T-helper 1 cell treated with Interleukin-12 subunit alpha and Interleukin-12 subunit beta and Interleukin-4 antibody, amounts not matched to agents 30 μg/mL and 1 μg/mL, for 36 hours (primary cell): ENCODE measurements at regions not wholly inside any gene's neighbourhood (a gene's known extent, or its start where the extent isn't known, plus 50 kb on each side); places are given as distances from the start of the nearest gene placed in this dataset.
"Not testable (repeated sequence)": the region's sequence is repeated elsewhere in the genome, so short reads cannot be mapped to it uniquely, and the experiment has no call there.

ENCODE experiments used
- H3K27ac Mint-ChIP-seq: one replicate; pipeline ENCODE4 v1.8.0; 2021; ENCODE audit warnings: mild to moderate bottlenecking, mixed read lengths
- H3K27me3 Mint-ChIP-seq: one replicate; pipeline ENCODE4 v1.8.0; 2021; ENCODE audit warnings: low read depth, mixed read lengths
- H3K36me3 Mint-ChIP-seq: one replicate; pipeline ENCODE4 v1.8.0; 2021; ENCODE audit warnings: low read depth, mixed read lengths
- H3K4me1 Mint-ChIP-seq: one replicate; pipeline ENCODE4 v1.8.0; 2021; ENCODE audit warnings: low read depth, mixed read lengths
- H3K4me3 Mint-ChIP-seq: one replicate; pipeline ENCODE4 v1.8.0; 2021; ENCODE audit warnings: mild to moderate bottlenecking, moderate library complexity, mixed read lengths
- H3K9me3 Mint-ChIP-seq: one replicate; pipeline ENCODE4 v1.8.0; 2021; ENCODE audit warnings: mixed read lengths

- no peaks in the 10 kb centered on the region for H3K4me1 Mint-ChIP-seq
- no peak overlapping the region for H3K4me3 Mint-ChIP-seq
- no peaks in the 10 kb centered on the region for H3K36me3 Mint-ChIP-seq
- no peak overlapping the region for H3K27ac Mint-ChIP-seq
- peaks cover 3% of the 10 kb centered on the region for H3K27me3 Mint-ChIP-seq
- H3K9me3 Mint-ChIP-seq, result no peaks in the 10 kb centered on the region
Measured at GRCh38 chr5:108546939-108547338, 165.0 kb upstream of the FBXL17 start.

DNA sequence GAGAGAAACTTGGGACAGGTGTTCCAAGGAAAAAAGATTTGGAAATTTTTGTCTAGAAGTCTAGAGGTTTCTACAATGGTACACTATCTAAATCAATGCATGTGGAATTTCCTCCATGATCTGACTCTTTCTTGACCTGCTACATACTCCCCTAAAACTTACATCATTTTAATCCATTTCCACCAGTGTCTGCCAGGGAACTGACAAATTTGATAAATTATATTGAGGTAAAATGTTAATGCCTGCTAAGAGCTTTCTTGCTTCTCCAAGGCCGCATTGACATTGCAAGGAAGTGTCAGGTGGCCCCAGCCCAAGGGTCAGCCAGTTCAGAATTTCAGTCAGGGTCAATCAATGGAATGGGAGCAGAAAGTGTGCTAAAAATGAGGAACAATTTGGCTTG, 163.4 kb upstream of the FBXL17 start:
- no peak overlapping the region for H3K4me3 Mint-ChIP-seq
- no peak overlapping the region for H3K27ac Mint-ChIP-seq
- peaks cover 3% of the 10 kb centered on the region for H3K27me3 Mint-ChIP-seq
- H3K36me3 Mint-ChIP-seq, result no peaks in the 10 kb centered on the region
- H3K4me1 Mint-ChIP-seq, result no peaks in the 10 kb centered on the region
- H3K9me3 Mint-ChIP-seq, result no peaks in the 10 kb centered on the region

DNA sequence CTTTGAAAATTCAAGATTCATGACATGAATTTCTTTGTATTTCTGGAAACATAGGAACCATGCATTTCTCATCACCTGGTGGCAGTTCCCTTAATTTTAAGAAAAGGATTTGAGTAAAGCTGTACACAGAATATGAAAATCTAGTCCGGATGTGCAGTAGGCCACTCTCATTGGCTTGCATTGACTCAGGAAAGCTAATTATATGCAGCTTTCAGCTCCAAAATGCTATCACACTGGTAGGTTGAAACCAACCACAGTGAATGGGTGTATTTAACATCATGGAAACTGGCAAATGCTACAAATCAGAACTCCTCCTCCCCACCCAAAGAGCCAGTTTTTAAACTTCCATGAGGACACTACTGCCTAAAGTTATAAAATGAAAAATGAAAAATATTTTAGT, 161.6 kb upstream of the FBXL17 start:
- H3K27me3 Mint-ChIP-seq, result peaks cover 7% of the 10 kb centered on the region
- H3K4me3 Mint-ChIP-seq, result no peak overlapping the region
- H3K27ac Mint-ChIP-seq, result no peak overlapping the region
- no peaks in the 10 kb centered on the region for H3K36me3 Mint-ChIP-seq
- no peaks in the 10 kb centered on the region for H3K4me1 Mint-ChIP-seq
- H3K9me3 Mint-ChIP-seq, result no peaks in the 10 kb centered on the region

DNA sequence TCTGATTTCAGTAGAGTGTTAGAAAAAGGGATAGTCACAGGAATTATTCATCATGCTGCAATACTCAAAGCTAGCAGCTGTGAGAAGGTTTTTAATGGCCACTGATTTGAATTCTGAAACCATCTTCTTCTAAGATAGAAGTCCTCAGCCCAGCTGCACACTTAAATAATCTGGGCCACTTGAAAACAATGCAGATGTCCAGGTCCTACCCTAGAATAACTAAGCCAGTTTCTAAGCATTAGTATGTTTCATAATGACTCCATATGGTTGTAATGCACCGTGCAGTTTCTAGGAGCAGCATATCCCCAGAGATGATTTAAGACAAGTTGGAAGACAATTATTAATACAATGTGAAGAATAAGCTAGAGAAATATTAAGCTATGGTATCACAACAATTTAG, 159.9 kb upstream of the FBXL17 start:
- Mint-ChIP-seq H3K27ac (no peak overlapping the region), H3K36me3 (no peaks in the 10 kb centered on the region), H3K4me3 (no peak overlapping the region), H3K9me3 (no peaks in the 10 kb centered on the region), H3K27me3 (peaks cover 7% of the 10 kb centered on the region), H3K4me1 (no peaks in the 10 kb centered on the region)

- Mint-ChIP-seq H3K4me1 (no peaks in the 10 kb centered on the region), H3K27me3 (peaks cover 4% of the 10 kb centered on the region), H3K27ac (no peak overlapping the region), H3K36me3 (no peaks in the 10 kb centered on the region), H3K9me3 (no peaks in the 10 kb centered on the region), H3K4me3 (no peak overlapping the region)
Measured at GRCh38 chr5:108536321-108536720, 154.4 kb upstream of the FBXL17 start.

DNA sequence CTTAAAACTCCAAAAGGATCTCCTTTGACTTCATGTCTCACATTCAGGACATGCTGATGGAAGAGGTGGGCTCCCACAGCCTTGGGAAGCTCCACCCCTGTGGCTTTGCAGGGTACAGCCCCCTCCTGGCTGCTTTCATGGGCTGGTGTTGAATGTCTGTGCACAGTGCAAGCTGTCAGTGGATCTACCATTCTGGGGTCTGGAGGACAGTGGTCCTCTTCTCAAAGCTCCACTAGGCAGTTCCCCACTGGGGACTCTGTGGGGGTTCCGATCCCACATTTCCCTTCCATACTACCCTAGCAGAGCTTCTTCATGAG, 150.2 kb upstream of the FBXL17 start:
- not testable (repeated sequence) for H3K27me3 Mint-ChIP-seq, H3K4me3 Mint-ChIP-seq, H3K9me3 Mint-ChIP-seq, H3K4me1 Mint-ChIP-seq, H3K27ac Mint-ChIP-seq, H3K36me3 Mint-ChIP-seq

GRCh38 chr5:108531367-108532128, 149.7 kb upstream of the FBXL17 start:
- Mint-ChIP-seq H3K9me3 (peaks cover 1% of the 10 kb centered on the region), H3K36me3 (no peaks in the 10 kb centered on the region), H3K27me3 (no peaks in the 10 kb centered on the region), H3K27ac (no peak overlapping the region), H3K4me3 (no peak overlapping the region), H3K4me1 (no peaks in the 10 kb centered on the region)

GRCh38 chr5:108530706-108531105, 148.8 kb upstream of the FBXL17 start:
- no peak overlapping the region for H3K4me3 Mint-ChIP-seq
- H3K27me3 Mint-ChIP-seq, result no peaks in the 10 kb centered on the region
- H3K9me3 Mint-ChIP-seq, result peaks cover 6% of the 10 kb centered on the region
- no peak overlapping the region for H3K27ac Mint-ChIP-seq
- H3K36me3 Mint-ChIP-seq, result no peaks in the 10 kb centered on the region
- no peaks in the 10 kb centered on the region for H3K4me1 Mint-ChIP-seq

DNA sequence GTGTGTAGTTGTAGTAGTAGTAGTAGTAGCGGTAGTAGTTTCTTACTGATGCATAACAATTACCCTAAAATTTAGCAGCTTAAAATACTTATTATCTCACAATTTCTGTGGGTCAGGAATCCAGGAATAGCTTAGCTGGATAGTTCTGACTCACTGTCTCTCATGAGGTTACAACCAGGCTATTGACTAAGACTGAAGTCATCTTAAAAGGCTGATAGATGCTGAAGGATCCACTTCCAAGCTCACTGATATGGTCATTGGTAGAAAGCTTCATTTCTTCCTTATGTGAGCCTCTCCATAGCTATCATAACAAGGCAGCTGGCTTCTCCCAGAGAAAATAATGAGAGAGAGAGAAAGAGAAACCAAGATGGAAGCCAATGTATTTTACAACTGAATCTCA, 147.5 kb upstream of the FBXL17 start:
- Mint-ChIP-seq H3K36me3 (no peaks in the 10 kb centered on the region), H3K4me3 (no peak overlapping the region), H3K9me3 (peaks cover 6% of the 10 kb centered on the region), H3K4me1 (no peaks in the 10 kb centered on the region), H3K27ac (no peak overlapping the region), H3K27me3 (no peaks in the 10 kb centered on the region)

DNA sequence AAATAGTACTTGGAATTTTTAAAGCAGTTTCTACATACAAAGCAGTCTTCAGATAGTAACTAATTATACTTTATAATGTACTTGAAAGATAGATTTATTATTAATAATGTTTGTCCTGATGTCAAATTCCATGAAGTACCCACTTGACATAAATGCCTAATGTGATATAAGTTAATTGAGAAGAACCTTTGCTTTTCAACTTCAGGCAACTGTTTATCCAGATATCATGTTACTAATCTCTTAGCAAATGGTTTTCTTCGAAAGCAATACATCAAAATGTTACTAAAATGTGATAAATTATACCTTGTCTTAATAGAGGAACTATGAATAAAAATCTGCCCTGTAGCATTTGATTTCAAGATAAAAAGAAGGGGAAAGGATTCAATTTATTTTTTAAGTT, 146.8 kb upstream of the FBXL17 start:
- Mint-ChIP-seq H3K36me3 (no peaks in the 10 kb centered on the region), H3K27ac (no peak overlapping the region), H3K9me3 (peaks cover 6% of the 10 kb centered on the region), H3K4me1 (no peaks in the 10 kb centered on the region), H3K4me3 (no peak overlapping the region), H3K27me3 (no peaks in the 10 kb centered on the region)

DNA sequence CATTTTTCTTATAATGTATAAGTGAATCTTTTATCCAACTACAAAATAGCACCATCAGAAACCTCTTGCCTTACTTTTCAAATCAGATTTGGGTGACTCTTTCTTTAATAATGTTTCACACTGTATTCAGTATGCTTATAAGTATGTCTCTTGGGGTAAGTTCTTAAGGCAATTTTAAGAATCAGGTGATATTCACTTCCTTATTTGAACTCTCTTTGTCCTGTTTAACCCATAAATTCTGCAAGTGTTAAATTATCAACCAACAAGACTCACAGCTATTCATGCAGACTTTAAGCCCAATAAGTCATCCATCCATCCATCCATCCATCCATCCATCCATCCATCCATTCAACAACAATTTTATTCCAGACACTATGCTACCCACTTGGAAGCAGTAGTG, 142.7 kb upstream of the FBXL17 start:
- Mint-ChIP-seq H3K4me1 (no peaks in the 10 kb centered on the region), H3K9me3 (peaks cover 6% of the 10 kb centered on the region), H3K27ac (no peak overlapping the region), H3K27me3 (no peaks in the 10 kb centered on the region), H3K4me3 (no peak overlapping the region), H3K36me3 (no peaks in the 10 kb centered on the region)

DNA sequence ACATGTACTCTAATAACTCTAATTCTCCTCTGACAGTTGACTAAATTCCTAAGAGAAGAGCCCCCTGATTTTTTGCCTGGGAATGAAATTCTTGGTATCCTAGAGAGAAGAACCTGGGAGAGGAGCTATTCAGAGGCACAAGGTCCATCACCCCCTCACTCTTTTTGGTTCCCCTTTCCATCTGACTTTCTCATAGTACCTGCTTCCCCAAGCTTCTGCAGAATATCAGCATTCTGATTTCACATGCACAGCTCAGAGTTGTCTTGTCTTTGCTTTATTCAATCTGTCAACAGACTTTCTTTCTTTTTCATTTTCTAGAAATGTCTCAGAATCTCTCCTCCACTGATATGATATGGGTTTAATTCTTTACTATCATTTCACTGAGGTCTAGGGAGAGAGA, 141.5 kb upstream of the FBXL17 start:
- H3K4me3 Mint-ChIP-seq, result no peak overlapping the region
- no peak overlapping the region for H3K27ac Mint-ChIP-seq
- peaks cover 6% of the 10 kb centered on the region for H3K9me3 Mint-ChIP-seq
- H3K4me1 Mint-ChIP-seq, result no peaks in the 10 kb centered on the region
- H3K36me3 Mint-ChIP-seq, result no peaks in the 10 kb centered on the region
- H3K27me3 Mint-ChIP-seq, result no peaks in the 10 kb centered on the region

- no peaks in the 10 kb centered on the region for H3K27me3 Mint-ChIP-seq
Measured at GRCh38 chr5:108521841-108522506, 140.1 kb upstream of the FBXL17 start.

GRCh38 chr5:108521011-108521700, 139.3 kb upstream of the FBXL17 start:
- H3K36me3 Mint-ChIP-seq, result no peaks in the 10 kb centered on the region
- H3K27me3 Mint-ChIP-seq, result no peaks in the 10 kb centered on the region
- no peak overlapping the region for H3K27ac Mint-ChIP-seq
- H3K4me3 Mint-ChIP-seq, result no peak overlapping the region
- H3K9me3 Mint-ChIP-seq, result peaks cover under 1% of the 10 kb centered on the region
- no peaks in the 10 kb centered on the region for H3K4me1 Mint-ChIP-seq

More at GRCh38 chr5:108521841-108522506, 140.1 kb upstream of the FBXL17 start:
- no peak overlapping the region for H3K4me3 Mint-ChIP-seq
- H3K27ac Mint-ChIP-seq, result no peak overlapping the region
- peaks cover 6% of the 10 kb centered on the region for H3K9me3 Mint-ChIP-seq
- no peaks in the 10 kb centered on the region for H3K4me1 Mint-ChIP-seq
- H3K36me3 Mint-ChIP-seq, result no peaks in the 10 kb centered on the region

GRCh38 chr5:108516785-108517184, 134.9 kb upstream of the FBXL17 start:
- H3K4me1 Mint-ChIP-seq, result no peaks in the 10 kb centered on the region
- peaks cover 15% of the 10 kb centered on the region for H3K27me3 Mint-ChIP-seq
- H3K27ac Mint-ChIP-seq, result no peak overlapping the region
- no peaks in the 10 kb centered on the region for H3K36me3 Mint-ChIP-seq
- H3K9me3 Mint-ChIP-seq, result no peaks in the 10 kb centered on the region
- no peak overlapping the region for H3K4me3 Mint-ChIP-seq
